Daoy (cell line): ENCODE measurements at regions not wholly inside any gene's neighbourhood (a gene's known extent, or its start where the extent isn't known, plus 50 kb on each side); places are given as distances from the start of the nearest gene placed in this dataset.
"Not testable (repeated sequence)": the region's sequence is repeated elsewhere in the genome, so short reads cannot be mapped to it uniquely, and the experiment has no call there.

ENCODE experiments used
- DNase-seq: peaks from one replicate; pipeline ENCODE4 v3.0.0-alpha.2; 2015; ENCODE audit warnings: low read depth

- DNase-seq: no peak
These were observed 911.6 kb downstream of the KCNJ2 start for GRCh38 chr17:71080937-71081336.

- no peak for DNase-seq
These were observed 912.3 kb downstream of the KCNJ2 start for GRCh38 chr17:71081666-71082065.

- DNase-seq: peak; percentile 61
These were observed 914.9 kb downstream of the KCNJ2 start for GRCh38 chr17:71084219-71084618.

- DNase-seq: no peak
These were observed 915.5 kb downstream of the KCNJ2 start for GRCh38 chr17:71084838-71085237.

- peak; percentile 34 for DNase-seq
These were observed 916.1 kb downstream of the KCNJ2 start for GRCh38 chr17:71085238-71086033.

GRCh38 chr17:71089431-71089830, 920.1 kb downstream of the KCNJ2 start:
- no peak for DNase-seq

GRCh38 chr17:71098071-71098470, 928.7 kb downstream of the KCNJ2 start:
- DNase-seq: no peak

GRCh38 chr17:71099003-71099714, 929.8 kb downstream of the KCNJ2 start:
- no peak for DNase-seq

GRCh38 chr17:71102777-71103176, 933.4 kb downstream of the KCNJ2 start:
- no peak for DNase-seq

GRCh38 chr17:71104225-71104624, 934.9 kb downstream of the KCNJ2 start:
- no peak for DNase-seq

GRCh38 chr17:71106056-71106455, 936.7 kb downstream of the KCNJ2 start:
- DNase-seq: not testable (repeated sequence)

- DNase-seq: no peak
These were observed 937.8 kb downstream of the KCNJ2 start for GRCh38 chr17:71107136-71107535.

GRCh38 chr17:71109697-71110096, 940.4 kb downstream of the KCNJ2 start:
- DNase-seq: no peak

GRCh38 chr17:71110326-71110725, 941.0 kb downstream of the KCNJ2 start:
- DNase-seq: peak; percentile 5

- no peak for DNase-seq
These were observed 942.1 kb downstream of the KCNJ2 start for GRCh38 chr17:71111460-71111859.

GRCh38 chr17:71111934-71112333, 942.6 kb downstream of the KCNJ2 start:
- no peak for DNase-seq

GRCh38 chr17:71113347-71113746, 944.0 kb downstream of the KCNJ2 start:
- DNase-seq: no peak

GRCh38 chr17:71114911-71115668, 945.8 kb downstream of the KCNJ2 start:
- no peak for DNase-seq

- no peak for DNase-seq
These were observed 946.3 kb downstream of the KCNJ2 start for GRCh38 chr17:71115669-71115972.

GRCh38 chr17:71117466-71117865, 948.1 kb downstream of the KCNJ2 start:
- peak; percentile 4 for DNase-seq

- peak; percentile 26 for DNase-seq
These were observed 948.7 kb downstream of the KCNJ2 start for GRCh38 chr17:71118039-71118438.

- no peak for DNase-seq
These were observed 958.1 kb downstream of the KCNJ2 start for GRCh38 chr17:71127416-71127815.

- no peak for DNase-seq
These were observed 973.0 kb downstream of the KCNJ2 start for GRCh38 chr17:71142333-71142732.
